HUES6 (cell line): ENCODE measurements at regions not wholly inside any gene's neighbourhood (a gene's known extent, or its start where the extent isn't known, plus 50 kb on each side); places are given as distances from the start of the nearest gene placed in this dataset.
"Not testable (repeated sequence)": the region's sequence is repeated elsewhere in the genome, so short reads cannot be mapped to it uniquely, and the experiment has no call there.

Source experiments
- H3K27ac ChIP-seq: 2 replicates; pipeline ENCODE4 v1.7.0; 2013; ENCODE audit warnings: low read depth, mild to moderate bottlenecking, low read length, inconsistent platforms
- H3K27me3 ChIP-seq: 2 replicates; pipeline ENCODE4 v1.6.1; 2013; ENCODE audit warnings: low read length; ENCODE audit not compliant: control insufficient read depth, insufficient read depth
- H3K36me3 ChIP-seq: 2 replicates; pipeline ENCODE4 v1.6.1; 2013; ENCODE audit warnings: low read length; ENCODE audit not compliant: control insufficient read depth, insufficient read depth
- H3K4me1 ChIP-seq: 2 replicates; pipeline ENCODE4 v1.6.1; 2013; ENCODE audit warnings: low read length; ENCODE audit not compliant: control insufficient read depth, insufficient read depth
- H3K4me3 ChIP-seq: 2 replicates; pipeline ENCODE4 v1.5.1; 2013; ENCODE audit warnings: low read depth, low read length
- H3K9ac ChIP-seq: one replicate; pipeline ENCODE4 v1.6.1; 2013; ENCODE audit warnings: mild to moderate bottlenecking, low read length
- H3K9me3 ChIP-seq: 2 replicates; pipeline ENCODE4 v1.6.1; 2013; ENCODE audit warnings: low read depth, low read length; ENCODE audit not compliant: control insufficient read depth, insufficient read depth

DNA sequence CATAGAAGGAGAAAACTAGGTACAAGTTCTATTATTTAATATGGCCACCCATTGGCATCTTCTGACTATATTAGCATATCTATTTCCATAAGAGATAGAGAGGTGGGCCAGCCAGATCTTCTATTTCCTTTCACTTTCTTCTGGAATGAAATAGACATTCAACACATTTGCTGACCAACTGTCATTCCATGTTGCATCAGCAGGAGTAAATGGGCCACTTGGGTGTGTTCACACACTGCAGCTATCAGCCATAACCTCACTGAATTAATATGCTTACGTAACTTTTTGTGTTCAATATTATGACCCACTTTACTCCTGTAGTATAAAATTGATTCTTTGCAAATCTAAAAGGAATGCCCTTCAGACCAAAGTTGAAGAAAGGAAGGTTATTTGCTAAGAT is 106.2 kb upstream of the LGR5 start:
- no peaks in the 10 kb centered on the region for H3K27me3 ChIP-seq
- no peaks in the 10 kb centered on the region for H3K36me3 ChIP-seq
- H3K4me3 ChIP-seq = no peak overlapping the region
- no peaks in the 10 kb centered on the region for H3K4me1 ChIP-seq
- H3K9me3 ChIP-seq = no peaks in the 10 kb centered on the region
- H3K27ac ChIP-seq = no peak overlapping the region
- H3K9ac ChIP-seq = no peak overlapping the region

DNA sequence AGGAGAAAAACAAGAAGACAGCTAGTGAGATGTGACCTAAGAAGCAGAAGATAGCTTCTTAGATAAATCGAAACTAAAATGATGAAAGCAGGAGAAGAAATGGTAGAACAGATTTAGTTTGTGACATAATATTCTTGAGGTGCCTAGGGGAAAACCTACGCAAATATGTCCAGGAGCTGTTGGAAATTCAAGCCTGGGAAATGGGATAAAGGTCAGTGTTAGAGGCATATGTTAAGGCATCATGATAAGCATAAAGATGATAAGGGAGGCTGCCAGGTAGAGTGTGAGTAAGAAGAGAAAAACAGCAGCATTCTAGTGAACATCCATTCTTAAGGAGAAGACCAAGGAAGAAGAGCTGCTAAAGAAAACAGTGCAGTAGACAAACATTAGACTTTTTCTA is 109.6 kb upstream of the LGR5 start:
- Histone ChIP-seq H3K27me3 (no peaks in the 10 kb centered on the region), H3K27ac (no peak overlapping the region), H3K9ac (no peak overlapping the region), H3K9me3 (no peaks in the 10 kb centered on the region), H3K4me3 (no peak overlapping the region), H3K4me1 (no peaks in the 10 kb centered on the region), H3K36me3 (no peaks in the 10 kb centered on the region)

DNA sequence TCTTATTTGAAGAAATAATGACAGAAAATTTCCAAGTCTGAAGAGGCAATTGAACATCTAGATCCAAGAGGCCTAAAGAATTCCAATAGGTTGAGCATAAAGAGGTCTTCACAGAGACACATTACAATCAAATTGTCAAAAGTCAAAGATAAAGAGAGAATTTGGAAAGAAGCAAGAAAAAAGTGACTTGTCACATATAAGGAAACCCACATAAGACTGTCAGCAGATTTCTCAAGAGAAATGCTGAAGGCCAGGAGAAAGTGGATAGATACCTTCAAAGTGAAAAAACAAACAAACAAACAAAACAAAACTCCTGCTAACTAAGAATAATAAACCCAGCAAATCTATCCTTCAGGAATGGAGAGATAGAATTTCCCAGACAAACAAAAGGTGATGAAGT is 118.1 kb upstream of the LGR5 start:
- Histone ChIP-seq H3K27ac (no peak overlapping the region), H3K27me3 (no peaks in the 10 kb centered on the region), H3K4me1 (no peaks in the 10 kb centered on the region), H3K4me3 (no peak overlapping the region), H3K36me3 (no peaks in the 10 kb centered on the region), H3K9ac (no peak overlapping the region), H3K9me3 (peaks cover 18% of the 10 kb centered on the region)

DNA sequence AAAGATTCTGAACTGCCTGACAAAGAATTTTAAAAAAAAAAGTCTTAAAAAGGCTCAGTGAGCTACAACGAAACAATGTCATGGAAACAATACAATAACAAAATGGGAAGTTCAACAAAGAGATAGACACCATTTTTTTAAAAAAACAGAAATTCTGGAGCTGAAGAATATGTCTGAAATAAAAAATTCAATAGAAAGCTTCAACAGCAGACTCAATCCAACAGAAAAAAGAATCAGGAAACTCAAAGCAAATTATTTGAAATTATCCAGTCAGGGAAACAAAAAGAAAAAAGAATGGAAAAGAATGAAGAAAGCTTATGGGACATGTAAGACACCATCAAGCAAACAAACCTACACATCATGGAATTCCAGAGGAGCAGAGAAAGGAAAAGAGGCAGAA is 118.5 kb upstream of the LGR5 start:
- Histone ChIP-seq H3K27ac (no peak overlapping the region), H3K9ac (no peak overlapping the region), H3K9me3 (peaks cover 18% of the 10 kb centered on the region), H3K36me3 (no peaks in the 10 kb centered on the region), H3K4me1 (no peaks in the 10 kb centered on the region), H3K4me3 (no peak overlapping the region), H3K27me3 (no peaks in the 10 kb centered on the region)

DNA sequence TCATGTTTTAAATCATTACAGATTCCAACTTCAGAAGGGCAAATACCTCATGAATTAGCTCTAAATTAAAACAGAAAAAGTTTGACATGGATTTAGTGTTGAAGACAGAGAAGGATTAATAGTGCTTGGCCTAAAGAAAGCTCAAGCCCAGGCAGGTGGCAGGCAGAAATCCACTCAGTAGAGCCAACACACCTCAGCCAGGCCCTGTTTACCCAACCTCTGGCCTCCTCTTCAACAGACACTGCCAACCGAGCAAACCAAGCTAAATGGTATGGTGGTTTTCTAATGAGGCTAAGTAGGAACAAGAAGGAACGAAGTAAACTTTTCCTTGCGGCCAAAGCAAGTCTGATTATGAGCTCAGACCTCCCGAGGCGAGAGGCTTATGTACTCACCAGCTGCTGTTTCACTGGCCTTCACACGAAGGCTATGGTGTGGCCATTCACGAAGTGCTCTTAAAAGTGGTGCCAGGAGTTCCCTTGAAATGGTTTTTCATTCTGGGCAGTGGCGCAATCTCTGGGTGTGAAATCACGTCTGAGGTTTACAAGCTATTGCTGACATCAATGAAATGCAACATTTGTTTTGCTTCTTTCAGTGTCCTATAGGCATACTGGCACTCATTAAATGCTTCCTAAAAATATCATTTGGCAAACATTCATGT is 124.1 kb upstream of the LGR5 start:
- no peaks in the 10 kb centered on the region for H3K27me3 ChIP-seq
- H3K9me3 ChIP-seq = peaks cover 4% of the 10 kb centered on the region
- H3K4me3 ChIP-seq = no peak overlapping the region
- no peaks in the 10 kb centered on the region for H3K36me3 ChIP-seq
- H3K9ac ChIP-seq = no peak overlapping the region
- peaks cover 8% of the 10 kb centered on the region; the same call in 1 of the 2 replicates for H3K4me1 ChIP-seq
- no peak overlapping the region for H3K27ac ChIP-seq

- no peak overlapping the region for H3K4me3 ChIP-seq
- no peak overlapping the region for H3K27ac ChIP-seq
- no peaks in the 10 kb centered on the region for H3K36me3 ChIP-seq
- no peak overlapping the region for H3K9ac ChIP-seq
- H3K9me3 ChIP-seq = no peaks in the 10 kb centered on the region
- peaks cover 8% of the 10 kb centered on the region; the same call in 1 of the 2 replicates for H3K4me1 ChIP-seq
- H3K27me3 ChIP-seq = no peaks in the 10 kb centered on the region
Observed at GRCh38 chr12:71312768-71313403, 126.7 kb upstream of the LGR5 start.

- H3K27ac ChIP-seq, H3K9ac ChIP-seq, H3K4me1 ChIP-seq, H3K36me3 ChIP-seq, H3K27me3 ChIP-seq, H3K4me3 ChIP-seq, H3K9me3 ChIP-seq: not testable (repeated sequence)
Observed at GRCh38 chr12:71311611-71312010, 128.0 kb upstream of the LGR5 start.

GRCh38 chr12:71306808-71307207 is 132.8 kb upstream of the LGR5 start:
- Histone ChIP-seq H3K27me3 (no peaks in the 10 kb centered on the region), H3K36me3 (no peaks in the 10 kb centered on the region), H3K27ac (no peak overlapping the region), H3K4me1 (no peaks in the 10 kb centered on the region), H3K9me3 (no peaks in the 10 kb centered on the region), H3K9ac (no peak overlapping the region), H3K4me3 (no peak overlapping the region)

DNA sequence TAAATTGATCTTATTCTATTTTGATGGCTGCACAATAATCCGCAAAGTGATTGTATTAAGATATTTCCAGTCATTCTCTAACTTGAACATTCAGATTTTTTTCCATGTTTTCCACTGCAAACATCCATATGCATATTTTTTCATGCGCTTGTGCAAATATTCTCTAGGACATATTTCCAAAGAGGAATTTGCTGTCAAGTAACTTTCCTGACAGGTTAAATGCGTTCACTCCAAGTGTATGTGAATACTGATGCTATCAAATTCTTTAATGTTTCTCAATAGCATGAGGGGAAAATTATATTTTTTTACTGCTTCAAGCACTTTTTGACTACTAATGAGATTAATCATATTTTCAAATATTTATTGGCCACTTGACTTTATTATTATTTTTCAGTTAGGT is 135.3 kb upstream of the LGR5 start:
- H3K9ac ChIP-seq = no peak overlapping the region
- H3K27ac ChIP-seq = no peak overlapping the region
- no peaks in the 10 kb centered on the region for H3K9me3 ChIP-seq
- H3K4me3 ChIP-seq = no peak overlapping the region
- no peaks in the 10 kb centered on the region for H3K36me3 ChIP-seq
- H3K4me1 ChIP-seq = no peaks in the 10 kb centered on the region
- H3K27me3 ChIP-seq = no peaks in the 10 kb centered on the region

DNA sequence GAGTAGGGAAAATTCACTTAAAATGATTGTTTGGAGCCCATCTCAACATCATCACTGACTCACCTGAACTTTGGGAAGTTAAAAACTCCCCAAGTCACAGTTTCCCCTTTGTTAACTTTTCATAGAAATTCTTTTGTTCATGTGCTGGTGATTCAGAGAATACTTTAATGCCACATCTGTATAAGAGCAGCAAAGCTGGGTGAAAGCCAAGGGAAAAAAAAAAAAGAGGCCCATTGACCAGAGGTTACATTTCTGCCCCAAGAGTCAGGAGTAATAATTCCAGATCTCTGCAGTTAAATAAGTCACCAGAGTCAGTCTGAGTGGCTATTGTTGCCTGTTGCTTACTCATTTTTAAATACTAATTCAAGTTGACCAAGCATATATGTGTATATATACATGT is 136.4 kb upstream of the LGR5 start:
- Histone ChIP-seq H3K9ac (no peak overlapping the region), H3K4me1 (no peaks in the 10 kb centered on the region), H3K27me3 (no peaks in the 10 kb centered on the region), H3K36me3 (no peaks in the 10 kb centered on the region), H3K9me3 (no peaks in the 10 kb centered on the region), H3K4me3 (no peak overlapping the region), H3K27ac (no peak overlapping the region)

DNA sequence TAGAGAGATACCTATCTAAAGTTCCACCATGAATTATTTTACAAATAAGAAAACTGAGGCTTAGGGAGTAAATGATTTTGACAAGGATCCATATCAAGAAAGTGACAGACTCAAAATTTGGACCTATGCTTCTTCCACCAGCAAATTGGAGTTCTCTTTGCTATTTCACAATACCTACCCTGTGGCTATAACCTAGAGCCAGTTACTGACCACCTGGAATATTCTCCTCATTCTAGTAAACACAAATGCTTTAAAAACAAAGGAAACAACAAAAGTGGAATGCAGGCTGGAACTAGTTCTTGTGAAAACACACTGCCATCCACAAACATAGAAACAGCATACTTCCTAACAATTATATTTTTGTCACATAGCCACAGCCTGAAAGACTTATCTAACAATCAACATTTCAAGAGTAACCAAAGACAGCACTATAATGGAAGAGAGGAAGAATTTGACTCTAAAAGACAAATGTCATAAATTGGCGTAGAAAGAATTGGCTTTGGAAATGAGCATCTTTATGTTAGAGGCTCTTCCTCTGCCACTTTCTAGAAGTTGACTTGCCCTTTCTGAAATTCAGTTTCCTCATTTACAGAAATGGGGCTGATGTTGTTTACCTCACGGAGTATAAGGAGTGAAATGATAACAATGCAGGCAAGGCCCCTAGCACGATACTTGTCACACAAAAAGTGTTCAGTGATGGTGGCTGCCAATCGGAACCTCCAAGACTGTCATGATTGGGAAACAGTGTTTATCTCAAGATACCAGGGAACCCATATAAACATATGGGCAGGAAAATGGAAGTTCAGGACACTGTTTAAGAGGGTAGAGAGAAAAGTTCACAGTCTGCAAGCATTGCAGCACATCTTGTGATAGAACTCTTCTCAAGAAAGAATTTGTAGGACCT is 138.6 kb upstream of the LGR5 start:
- no peaks in the 10 kb centered on the region for H3K36me3 ChIP-seq
- H3K27ac ChIP-seq = no peak overlapping the region
- no peak overlapping the region for H3K4me3 ChIP-seq
- no peaks in the 10 kb centered on the region for H3K27me3 ChIP-seq
- H3K9ac ChIP-seq = no peak overlapping the region
- H3K9me3 ChIP-seq = no peaks in the 10 kb centered on the region
- H3K4me1 ChIP-seq = no peaks in the 10 kb centered on the region
